ENCODE measurements at regions not wholly inside any gene's neighbourhood (a gene's known extent, or its start where the extent isn't known, plus 50 kb on each side); places are given as distances from the start of the nearest gene placed in this dataset.

DNA sequence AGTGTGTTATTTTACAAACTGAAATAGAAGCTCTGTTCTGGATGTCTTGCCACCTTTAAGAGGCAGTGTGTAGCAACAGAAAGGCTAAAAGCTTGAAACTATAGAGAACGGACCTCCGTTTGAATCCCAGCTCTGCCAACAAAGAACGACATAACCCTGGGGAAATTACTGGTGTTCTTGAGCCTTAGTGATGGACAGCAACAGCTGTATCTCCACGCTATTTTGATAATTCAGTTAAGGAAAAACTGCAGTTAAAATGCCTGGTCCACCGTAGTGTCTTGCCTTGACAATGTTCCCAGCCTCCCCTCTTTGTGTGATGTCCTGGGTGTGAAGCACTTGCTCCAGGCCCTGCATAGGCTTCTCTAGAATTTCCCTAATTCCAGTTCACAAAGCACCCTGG, 256.8 kb upstream of the HS3ST1 start:
- TF ChIP-seq, protein P1, sequence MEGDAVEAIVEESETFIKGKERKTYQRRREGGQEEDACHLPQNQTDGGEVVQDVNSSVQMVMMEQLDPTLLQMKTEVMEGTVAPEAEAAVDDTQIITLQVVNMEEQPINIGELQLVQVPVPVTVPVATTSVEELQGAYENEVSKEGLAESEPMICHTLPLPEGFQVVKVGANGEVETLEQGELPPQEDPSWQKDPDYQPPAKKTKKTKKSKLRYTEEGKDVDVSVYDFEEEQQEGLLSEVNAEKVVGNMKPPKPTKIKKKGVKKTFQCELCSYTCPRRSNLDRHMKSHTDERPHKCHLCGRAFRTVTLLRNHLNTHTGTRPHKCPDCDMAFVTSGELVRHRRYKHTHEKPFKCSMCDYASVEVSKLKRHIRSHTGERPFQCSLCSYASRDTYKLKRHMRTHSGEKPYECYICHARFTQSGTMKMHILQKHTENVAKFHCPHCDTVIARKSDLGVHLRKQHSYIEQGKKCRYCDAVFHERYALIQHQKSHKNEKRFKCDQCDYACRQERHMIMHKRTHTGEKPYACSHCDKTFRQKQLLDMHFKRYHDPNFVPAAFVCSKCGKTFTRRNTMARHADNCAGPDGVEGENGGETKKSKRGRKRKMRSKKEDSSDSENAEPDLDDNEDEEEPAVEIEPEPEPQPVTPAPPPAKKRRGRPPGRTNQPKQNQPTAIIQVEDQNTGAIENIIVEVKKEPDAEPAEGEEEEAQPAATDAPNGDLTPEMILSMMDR (IDR thresholded peaks at IDR 0.05), result no peak
- no peak for TF ChIP-seq POLR2A (IDR thresholded peaks at IDR 0.05)
